Body of pancreas (tissue), 4 donors: ENCODE measurements at regions not wholly inside any gene's neighbourhood (a gene's known extent, or its start where the extent isn't known, plus 50 kb on each side); places are given as distances from the start of the nearest gene placed in this dataset.
A peak's percentile ranks its signal among the peaks of the same experiment; 100 is the strongest.

Experiments used
- ATAC-seq: fragments of 150-250 bp; one replicate; pipeline ENCODE4 v1.9.1; 2016
- DNase-seq, 4 donors: peaks; one replicate each; pipeline ENCODE4 v3.0.0-alpha.2; 2019
- H3K27ac ChIP-seq, 4 donors: fragments of 200-600 bp; sonication (generic); 1 replicate in 3 of 4; 2 replicates in 1 of 4; pipeline versions ENCODE4 v1.5.1 to v1.6.1; 2016 to 2019; ENCODE audit warnings: mild to moderate bottlenecking in 1 of 4, mixed read lengths in 1 of 4, moderate library complexity in 1 of 4
- H3K27me3 ChIP-seq, 2 donors: fragments of 200-600 bp; sonication (generic); one replicate each; pipeline ENCODE4 v1.6.0; 2016; ENCODE audit warnings: mild to moderate bottlenecking in 1 of 2
- H3K36me3 ChIP-seq, 2 donors: fragments of 200-600 bp; sonication (generic); replicated peaks in 1 of 2; 2 replicates each; pipeline ENCODE4 v1.5.1; 2016; ENCODE audit warnings: low read depth in 2 of 2; ENCODE audit not compliant: insufficient read depth in 1 of 2
- H3K4me1 ChIP-seq: fragments of 200-600 bp; sonication (generic); one replicate; pipeline ENCODE4 v1.6.0; 2016
- H3K4me3 ChIP-seq, 2 donors: fragments of 200-600 bp; sonication (generic); 1 replicate in 1 of 2; 2 replicates in 1 of 2; pipeline ENCODE4 v1.5.1; 2016 to 2019
- H3K9me3 ChIP-seq, 3 donors: fragments of 200-600 bp; sonication (generic); 1 replicate in 2 of 3; 2 replicates in 1 of 3; pipeline ENCODE4 v1.5.1; 2016
- CTCF ChIP-seq, 7 experiments: fragments of 450-650 bp in 4 of 7; fragments of 200-600 bp in 3 of 7; sonication (generic) in 3 of 7; IDR thresholded peaks; one replicate each; pipeline ENCODE4 v1.5.1; 2016 to 2019; ENCODE audit warnings: antibody characterized with exemption in 7 of 7
- POLR2A ChIP-seq, 3 donors: fragments of 450-650 bp; IDR thresholded peaks; one replicate each; pipeline ENCODE4 v1.6.1; 2016; ENCODE audit warnings: antibody characterized with exemption in 3 of 3, mild to moderate bottlenecking in 2 of 3
- WGBS, 2 donors: methylation state at CpG; one replicate each; pipeline ENCODE4 v1.1.5; 2017; 5-methylcytosine and 5-hydroxymethylcytosine counted together
- intact Hi-C: fragments of 100-400 bp; cut with DNase I; formaldehyde crosslinking; loops from one replicate; pipeline ENCODE4 v1.15.1; 2023

- peak; percentile 64 for ATAC-seq
- Histone ChIP-seq H3K4me3 (no peak overlapping the region), H3K4me1 (peaks cover 14% of the 10 kb centered on the region), H3K27ac (peak overlapping the region in 2 of 4 donors; percentile 57 to 63), H3K27me3 (no peaks in the 10 kb centered on the region), H3K9me3 (no peaks in the 10 kb centered on the region), H3K36me3 (no peaks in the 10 kb centered on the region)
- intact Hi-C loops: no loop called here
- 34 to 46% methylated on average over 5 of the region's 5 CpGs for WGBS, 2 donors
- no peak for TF ChIP-seq CTCF (IDR thresholded peaks at IDR 0.05)
- no peak for TF ChIP-seq POLR2A (IDR thresholded peaks at IDR 0.05)
- peak; percentile 12 to 57 (median 20) for DNase-seq
Observed at GRCh38 chr12:105820429-105821125, 318.2 kb downstream of the NUAK1 start.

GRCh38 chr12:105822131-105823105 is 316.3 kb downstream of the NUAK1 start:
- DNase-seq: no peak
- 71 to 75% methylated on average over 11 of the region's 11 CpGs for WGBS, 2 donors
- no peak for ATAC-seq

GRCh38 chr12:105823810-105824209 is 314.9 kb downstream of the NUAK1 start:
- Histone ChIP-seq H3K4me1 (peaks cover 14% of the 10 kb centered on the region), H3K27ac (no peak overlapping the region), H3K9me3 (peaks cover 0 to 4% (median 0%) of the 10 kb centered on the region in 3 donors), H3K27me3 (no peaks in the 10 kb centered on the region), H3K4me3 (no peak overlapping the region), H3K36me3 (no peaks in the 10 kb centered on the region)
- DNase-seq: no peak
- intact Hi-C loops: no loop called here
- WGBS, 2 donors: 55 to 68% methylated on average over 3 of the region's 3 CpGs
- ATAC-seq: no peak
- TF ChIP-seq POLR2A (IDR thresholded peaks at IDR 0.05): no peak
- TF ChIP-seq CTCF (IDR thresholded peaks at IDR 0.05): no peak

More at GRCh38 chr12:105822131-105823105, 316.3 kb downstream of the NUAK1 start:
- Histone ChIP-seq H3K36me3 (no peaks in the 10 kb centered on the region), H3K27ac (no peak overlapping the region), H3K4me1 (peaks cover 14% of the 10 kb centered on the region), H3K4me3 (no peak overlapping the region), H3K27me3 (no peaks in the 10 kb centered on the region), H3K9me3 (peaks cover 0 to 4% (median 0%) of the 10 kb centered on the region in 3 donors)
- TF ChIP-seq CTCF (IDR thresholded peaks at IDR 0.05) (no peak), POLR2A (IDR thresholded peaks at IDR 0.05) (no peak)
- intact Hi-C loops: no loop called here

- Histone ChIP-seq H3K27me3 (no peaks in the 10 kb centered on the region), H3K27ac (no peak overlapping the region), H3K4me1 (peaks cover 14% of the 10 kb centered on the region), H3K9me3 (peaks cover 0 to 4% (median 0%) of the 10 kb centered on the region in 3 donors), H3K36me3 (no peaks in the 10 kb centered on the region), H3K4me3 (no peak overlapping the region)
- ATAC-seq (no peak), DNase-seq (no peak)
- intact Hi-C loops: no loop called here
- 39 to 59% methylated on average over 5 of the region's 5 CpGs for WGBS, 2 donors
- TF ChIP-seq CTCF (IDR thresholded peaks at IDR 0.05): no peak
- no peak for TF ChIP-seq POLR2A (IDR thresholded peaks at IDR 0.05)
Observed at GRCh38 chr12:105825141-105825540, 313.6 kb downstream of the NUAK1 start.
